Activated naive CD8-positive, alpha-beta T cell treated with anti-CD3 and anti-CD28 coated beads, Interleukin-2, amount 50 U/mL, for 24 hours (primary cell): ENCODE measurements at regions not wholly inside any gene's neighbourhood (a gene's known extent, or its start where the extent isn't known, plus 50 kb on each side); places are given as distances from the start of the nearest gene placed in this dataset.
A peak's percentile ranks its signal among the peaks of the same experiment; 100 is the strongest.
"Not testable (repeated sequence)": the region's sequence is repeated elsewhere in the genome, so short reads cannot be mapped to it uniquely, and the experiment has no call there.

Experiments used
- ATAC-seq: fragments of 150-1000 bp; cut with Tn5 transposase; one replicate; pipeline ENCODE4 v1.10.0; 2021
- DNase-seq: peaks from one replicate; pipeline ENCODE4 v3.0.0; 2021
- H3K27ac Mint-ChIP-seq: one replicate; pipeline ENCODE4 v1.8.0; 2021; ENCODE audit warnings: mild to moderate bottlenecking, mixed read lengths
- H3K27me3 Mint-ChIP-seq: one replicate; pipeline ENCODE4 v1.8.0; 2021; ENCODE audit warnings: mixed read lengths
- H3K36me3 Mint-ChIP-seq: one replicate; pipeline ENCODE4 v1.8.0; 2021; ENCODE audit warnings: low read depth, mixed read lengths
- H3K4me1 Mint-ChIP-seq: one replicate; pipeline ENCODE4 v1.8.0; 2021; ENCODE audit warnings: mixed read lengths
- H3K4me3 Mint-ChIP-seq: one replicate; pipeline ENCODE4 v1.8.0; 2021; ENCODE audit warnings: mild to moderate bottlenecking, moderate library complexity, mixed read lengths
- H3K9me3 Mint-ChIP-seq: one replicate; pipeline ENCODE4 v1.8.0; 2021; ENCODE audit warnings: mixed read lengths

- not testable (repeated sequence) for H3K27ac Mint-ChIP-seq, DNase-seq, ATAC-seq, H3K4me1 Mint-ChIP-seq, H3K36me3 Mint-ChIP-seq, H3K9me3 Mint-ChIP-seq, H3K4me3 Mint-ChIP-seq
- peaks cover 15% of the 10 kb centered on the region for H3K27me3 Mint-ChIP-seq
These were observed 186.9 kb upstream of the HMHB1 start for GRCh38 chr5:143625048-143625447.

- H3K4me3 Mint-ChIP-seq: no peak overlapping the region
- no peaks in the 10 kb centered on the region for H3K4me1 Mint-ChIP-seq
- no peak overlapping the region for H3K27ac Mint-ChIP-seq
- H3K9me3 Mint-ChIP-seq: peaks cover 5% of the 10 kb centered on the region
- DNase-seq (no peak), ATAC-seq (no peak)
- peaks cover 15% of the 10 kb centered on the region for H3K27me3 Mint-ChIP-seq
- H3K36me3 Mint-ChIP-seq: no peaks in the 10 kb centered on the region
These were observed 187.5 kb upstream of the HMHB1 start for GRCh38 chr5:143624465-143624864.

DNA sequence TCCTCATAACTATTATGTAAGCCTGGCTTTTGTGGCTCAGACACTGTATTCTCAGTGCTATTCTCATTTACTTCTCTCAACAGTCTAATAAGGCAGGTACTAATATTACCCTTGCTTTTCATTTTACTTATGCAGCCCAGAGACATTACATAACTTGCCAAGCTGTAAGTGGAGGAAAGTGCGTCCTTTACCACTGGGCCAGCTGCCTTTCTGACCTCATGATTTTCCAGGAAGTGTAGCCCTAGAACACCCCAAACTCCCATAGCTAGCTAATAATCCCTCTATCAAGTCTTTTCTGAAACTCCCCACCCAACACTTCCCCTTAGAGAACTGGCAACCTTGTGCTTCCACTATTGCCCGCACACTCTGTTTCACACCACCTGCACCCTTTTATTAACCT lies 192.9 kb upstream of the HMHB1 start:
- Mint-ChIP-seq H3K9me3 (no peaks in the 10 kb centered on the region), H3K27me3 (peaks cover 14% of the 10 kb centered on the region), H3K4me1 (no peaks in the 10 kb centered on the region), H3K27ac (no peak overlapping the region), H3K36me3 (no peaks in the 10 kb centered on the region), H3K4me3 (no peak overlapping the region)
- ATAC-seq (no peak), DNase-seq (no peak)

GRCh38 chr5:143618141-143618540 lies 193.8 kb upstream of the HMHB1 start:
- Mint-ChIP-seq H3K27me3 (peaks cover 12% of the 10 kb centered on the region), H3K36me3 (no peaks in the 10 kb centered on the region), H3K9me3 (no peaks in the 10 kb centered on the region), H3K4me3 (no peak overlapping the region), H3K27ac (no peak overlapping the region), H3K4me1 (no peaks in the 10 kb centered on the region)
- ATAC-seq: no peak
- no peak for DNase-seq

- Mint-ChIP-seq H3K27ac (no peak overlapping the region), H3K27me3 (peaks cover 9% of the 10 kb centered on the region), H3K4me1 (no peaks in the 10 kb centered on the region), H3K4me3 (no peak overlapping the region), H3K9me3 (no peaks in the 10 kb centered on the region), H3K36me3 (no peaks in the 10 kb centered on the region)
- ATAC-seq: no peak
- no peak for DNase-seq
These were observed 197.1 kb upstream of the HMHB1 start for GRCh38 chr5:143614831-143615230.

GRCh38 chr5:143613329-143613728 lies 198.6 kb upstream of the HMHB1 start:
- H3K9me3 Mint-ChIP-seq: peaks cover 11% of the 10 kb centered on the region
- ATAC-seq: no peak
- DNase-seq: no peak

GRCh38 chr5:143610946-143611345 lies 201.0 kb upstream of the HMHB1 start:
- no peak for ATAC-seq

More at GRCh38 chr5:143613329-143613728, 198.6 kb upstream of the HMHB1 start:
- Mint-ChIP-seq H3K27ac (no peak overlapping the region), H3K36me3 (no peaks in the 10 kb centered on the region), H3K27me3 (peaks cover 6% of the 10 kb centered on the region), H3K4me1 (no peaks in the 10 kb centered on the region), H3K4me3 (no peak overlapping the region)

DNA sequence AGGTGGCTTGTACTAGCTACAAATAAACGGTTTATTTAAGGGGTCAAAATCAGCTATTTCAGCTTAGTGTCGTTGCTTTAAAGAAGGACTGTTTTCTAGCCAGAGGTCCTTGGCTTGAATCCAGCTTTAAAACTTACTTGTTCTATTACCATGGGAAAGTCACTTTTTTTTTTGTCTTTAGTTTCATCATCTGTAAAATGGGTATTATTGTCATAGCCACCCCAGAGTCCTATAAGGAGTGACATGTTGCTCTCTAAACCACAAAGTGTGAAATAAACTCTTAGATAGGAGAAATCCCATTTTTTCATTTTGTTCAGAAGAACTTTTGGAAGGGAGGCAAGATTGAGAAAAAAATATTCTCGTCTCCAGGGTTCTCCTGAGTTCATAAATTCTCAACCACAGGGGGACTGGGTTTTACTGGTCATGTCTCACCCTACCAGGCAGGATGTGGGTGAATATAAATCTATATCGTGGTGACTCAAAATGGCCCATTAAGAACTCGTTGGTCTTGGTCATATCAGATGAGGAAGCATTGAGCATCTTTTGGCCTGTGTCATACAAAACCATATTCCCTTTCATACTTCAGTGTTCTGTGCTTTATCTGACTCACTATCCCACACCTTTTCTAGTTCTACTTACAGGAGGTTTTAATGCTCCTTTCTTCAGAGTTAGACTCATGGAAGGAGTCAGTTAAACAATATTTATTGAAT lies 202.7 kb upstream of the NR3C1 start:
- peaks cover 4% of the 10 kb centered on the region for H3K36me3 Mint-ChIP-seq
- H3K27me3 Mint-ChIP-seq: no peaks in the 10 kb centered on the region
- H3K9me3 Mint-ChIP-seq: peaks cover 19% of the 10 kb centered on the region
- DNase-seq (no peak), ATAC-seq (peak; percentile 95)
- H3K4me1 Mint-ChIP-seq: peaks cover 32% of the 10 kb centered on the region
- peak overlapping the region; percentile 16 for H3K4me3 Mint-ChIP-seq
- H3K27ac Mint-ChIP-seq: peak overlapping the region; percentile 78

More at GRCh38 chr5:143610946-143611345, 201.0 kb upstream of the HMHB1 start:
- Mint-ChIP-seq H3K36me3 (peaks cover 4% of the 10 kb centered on the region), H3K27me3 (peaks cover 2% of the 10 kb centered on the region), H3K4me3 (no peak overlapping the region), H3K4me1 (peaks cover 9% of the 10 kb centered on the region), H3K9me3 (peaks cover 15% of the 10 kb centered on the region), H3K27ac (no peak overlapping the region)
- DNase-seq: no peak

DNA sequence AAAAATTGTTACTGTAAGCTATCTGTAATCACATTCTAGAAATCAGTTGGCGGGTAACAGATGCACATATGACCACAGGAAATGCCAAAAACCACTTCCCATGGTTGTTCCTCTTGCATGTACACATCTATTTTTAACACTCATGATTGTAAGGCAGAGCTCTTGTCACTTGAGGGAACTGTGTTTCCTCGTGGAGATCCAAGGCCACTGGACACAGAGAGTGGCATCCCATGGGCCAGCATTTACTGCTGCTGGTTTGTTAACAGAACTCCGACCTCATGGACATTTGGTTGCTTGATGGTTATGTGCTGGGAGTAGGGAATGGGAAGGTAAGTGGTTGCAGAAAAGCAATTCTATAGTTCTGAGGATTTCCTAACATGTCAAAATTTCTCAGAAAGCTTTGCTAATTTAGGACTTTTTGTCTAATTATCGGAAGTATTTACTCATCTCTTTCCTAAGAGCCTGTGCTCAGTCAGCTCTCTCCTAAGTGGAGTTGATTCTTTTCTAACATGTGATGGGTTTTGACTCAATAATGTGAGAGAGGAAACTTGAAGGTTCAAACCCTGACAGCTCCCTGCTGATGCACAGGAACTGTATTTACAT lies 202.0 kb upstream of the NR3C1 start:
- Mint-ChIP-seq H3K4me1 (peaks cover 32% of the 10 kb centered on the region), H3K36me3 (peaks cover 4% of the 10 kb centered on the region), H3K9me3 (peaks cover 19% of the 10 kb centered on the region), H3K27ac (peak overlapping the region; percentile 78), H3K27me3 (no peaks in the 10 kb centered on the region), H3K4me3 (peak overlapping the region; percentile 16)
- ATAC-seq (peak; percentile 38), DNase-seq (no peak)

DNA sequence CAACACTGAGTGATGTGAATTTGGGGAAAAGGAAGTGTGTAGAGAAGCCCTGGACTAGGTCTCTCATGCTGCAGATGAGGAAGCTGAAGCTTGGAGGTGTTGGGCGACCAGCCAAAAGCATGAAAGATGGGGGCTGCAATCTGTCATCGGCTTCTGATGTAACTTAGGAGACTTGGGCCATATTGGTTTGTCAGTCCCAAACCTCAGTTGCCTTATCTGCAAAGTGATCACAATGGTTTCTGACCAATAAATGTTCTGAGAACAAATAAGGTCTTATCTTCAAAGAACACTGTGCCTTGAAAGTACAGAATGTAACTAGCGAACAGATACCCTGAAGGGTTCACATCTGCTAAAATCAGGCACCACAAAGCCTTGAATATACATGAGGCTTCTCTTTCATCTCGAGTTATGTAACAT lies 198.4 kb upstream of the NR3C1 start:
- Mint-ChIP-seq H3K36me3 (no peaks in the 10 kb centered on the region), H3K4me1 (peaks cover 32% of the 10 kb centered on the region), H3K9me3 (peaks cover 8% of the 10 kb centered on the region), H3K27ac (no peak overlapping the region), H3K27me3 (no peaks in the 10 kb centered on the region), H3K4me3 (no peak overlapping the region)
- ATAC-seq (no peak), DNase-seq (no peak)

DNA sequence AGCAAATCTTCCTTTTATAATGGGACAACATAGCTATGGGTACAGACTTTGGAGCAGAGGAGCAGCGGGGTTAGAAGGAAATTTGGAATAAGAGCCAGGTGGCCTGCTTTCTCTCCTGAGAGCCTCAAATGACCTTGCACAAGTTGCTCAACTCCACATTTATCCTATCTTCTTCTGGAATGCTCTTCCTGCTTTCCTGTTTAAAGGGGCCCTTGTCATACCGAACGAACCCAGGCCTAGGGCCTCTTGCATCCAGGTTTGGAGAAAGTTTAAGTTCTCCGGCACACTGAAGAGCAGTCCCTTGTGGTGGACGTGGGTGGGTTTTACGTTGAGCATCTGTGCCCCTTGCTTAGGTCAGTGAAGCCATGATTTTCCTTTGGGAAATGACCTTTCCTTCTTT lies 197.9 kb upstream of the NR3C1 start:
- no peaks in the 10 kb centered on the region for H3K36me3 Mint-ChIP-seq
- H3K9me3 Mint-ChIP-seq: peaks cover 8% of the 10 kb centered on the region
- peaks cover 29% of the 10 kb centered on the region for H3K4me1 Mint-ChIP-seq
- no peak overlapping the region for H3K27ac Mint-ChIP-seq
- H3K27me3 Mint-ChIP-seq: no peaks in the 10 kb centered on the region
- ATAC-seq (no peak), DNase-seq (no peak)
- H3K4me3 Mint-ChIP-seq: no peak overlapping the region

DNA sequence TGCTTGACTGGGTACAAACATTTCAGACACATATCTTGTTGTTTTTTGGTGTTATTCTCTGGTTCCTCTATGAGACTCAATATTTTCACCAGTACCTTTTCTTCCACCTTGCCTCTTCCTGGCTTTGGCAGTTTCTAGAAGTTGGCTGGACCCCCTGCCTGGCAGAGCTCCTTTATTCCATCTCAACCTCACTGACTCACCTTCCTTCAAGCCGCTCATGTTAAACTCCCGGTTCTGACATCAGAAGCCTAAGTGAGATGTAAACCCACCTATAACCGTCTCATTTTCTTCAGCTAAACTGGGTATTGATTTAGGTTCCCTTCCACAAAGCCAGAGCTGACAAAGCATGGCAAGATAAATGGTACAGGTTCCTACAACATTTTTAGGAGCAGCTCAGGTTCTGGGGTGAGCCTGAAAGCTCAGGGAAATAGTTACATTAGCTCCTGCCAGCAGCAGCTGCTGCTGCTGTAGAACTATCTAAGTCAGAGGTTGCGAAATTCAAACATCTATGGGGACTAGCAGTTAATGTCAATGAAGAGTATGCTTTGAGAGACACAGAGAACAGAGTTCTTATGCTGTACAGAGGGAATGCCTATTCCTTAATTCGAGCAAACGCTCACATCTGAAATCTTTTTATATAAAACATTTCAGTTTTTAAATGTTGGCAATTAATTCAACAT lies 197.1 kb upstream of the NR3C1 start:
- no peak overlapping the region for H3K27ac Mint-ChIP-seq
- no peak for DNase-seq

GRCh38 chr5:143599474-143599873 lies 196.0 kb upstream of the NR3C1 start:
- ATAC-seq (no peak), DNase-seq (no peak)
- Mint-ChIP-seq H3K9me3 (peaks cover 8% of the 10 kb centered on the region), H3K27ac (no peak overlapping the region), H3K4me3 (no peak overlapping the region), H3K36me3 (no peaks in the 10 kb centered on the region), H3K27me3 (no peaks in the 10 kb centered on the region), H3K4me1 (peaks cover 20% of the 10 kb centered on the region)

More for the DNA sequence above, 197.1 kb upstream of the NR3C1 start:
- Mint-ChIP-seq H3K36me3 (no peaks in the 10 kb centered on the region), H3K4me3 (no peak overlapping the region), H3K9me3 (peaks cover 8% of the 10 kb centered on the region), H3K27me3 (no peaks in the 10 kb centered on the region), H3K4me1 (peaks cover 27% of the 10 kb centered on the region)
- ATAC-seq: no peak

DNA sequence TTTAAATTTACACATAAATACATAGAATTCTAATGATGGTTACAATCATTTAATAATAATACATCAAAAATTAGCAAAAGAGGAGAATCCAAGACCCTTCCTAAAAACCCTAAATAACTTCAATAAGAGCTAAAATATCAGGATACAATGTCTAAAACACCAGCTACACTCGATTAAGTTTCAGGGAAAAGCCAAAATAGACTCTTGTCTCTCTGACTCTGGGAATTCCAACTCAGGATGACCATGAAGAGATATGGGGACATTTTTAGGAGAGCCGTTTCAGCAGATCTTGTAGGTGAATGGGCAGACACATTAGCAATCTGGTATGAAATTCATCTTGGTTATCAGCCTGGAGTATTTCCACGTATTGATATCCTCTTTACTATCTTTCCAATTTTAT lies 193.3 kb upstream of the NR3C1 start:
- H3K4me1 Mint-ChIP-seq: peaks cover 18% of the 10 kb centered on the region
- H3K4me3 Mint-ChIP-seq: no peak overlapping the region
- ATAC-seq: no peak

More for the DNA sequence above, 193.3 kb upstream of the NR3C1 start:
- no peak for DNase-seq
- H3K36me3 Mint-ChIP-seq: no peaks in the 10 kb centered on the region
- H3K27me3 Mint-ChIP-seq: no peaks in the 10 kb centered on the region
- H3K9me3 Mint-ChIP-seq: peaks cover 4% of the 10 kb centered on the region
- no peak overlapping the region for H3K27ac Mint-ChIP-seq
